H1 (cell line): ENCODE measurements at regions not wholly inside any gene's neighbourhood (a gene's known extent, or its start where the extent isn't known, plus 50 kb on each side); places are given as distances from the start of the nearest gene placed in this dataset.

ENCODE experiments used
- CTCF ChIA-PET: fragments of 300-600 bp; sonication (Branson Sonifier 250); formaldehyde crosslinking; loops from one replicate; lab custom pipeline; 2021; ENCODE audit not compliant: partially characterized antibody; lab: Charles Lee
- POLR2A ChIA-PET: fragments of 300-600 bp; sonication (Branson Sonifier 250); formaldehyde crosslinking; loops from one replicate; lab custom pipeline; 2021; ENCODE audit warnings: inconsistent platforms; ENCODE audit not compliant: partially characterized antibody; lab: Charles Lee
- DNase-seq, 2 experiments: peaks; one replicate each; pipeline versions ENCODE4 v3.0.0 to v3.0.0-alpha.2; 2010 to 2022; ENCODE audit warnings: low spot score in 2 of 2, low read depth in 1 of 2, mixed read lengths in 1 of 2
- FAIRE-seq: peaks from 2 replicates; lab custom pipeline; 2011; peaks lifted over from hg19 to GRCh38; lab: Jason Lieb, UNC
- H2AFZ ChIP-seq: 2 replicates; pipeline ENCODE4 v1.8.1; 2012; ENCODE audit warnings: low read length, inconsistent platforms
- H2AK5ac ChIP-seq: 2 replicates; pipeline ENCODE4 v1.6.1; 2013; ENCODE audit warnings: low read depth, low read length
- H2BK120ac ChIP-seq: replicated peaks from 2 replicates; pipeline ENCODE3; 2013; ENCODE audit warnings: low read depth, low read length, inconsistent platforms
- H2BK12ac ChIP-seq: 2 replicates; pipeline ENCODE4 v1.6.1; 2013; ENCODE audit warnings: low read depth, low read length
- H2BK15ac ChIP-seq: 2 replicates; pipeline ENCODE4 v1.6.1; 2013; ENCODE audit warnings: low read length
- H2BK20ac ChIP-seq: 2 replicates; pipeline ENCODE4 v1.6.1; 2013; ENCODE audit warnings: low read length
- H2BK5ac ChIP-seq: 2 replicates; pipeline ENCODE4 v1.6.1; 2013; ENCODE audit warnings: low read depth, low read length
- H3K14ac ChIP-seq: 2 replicates; pipeline ENCODE4 v1.6.1; 2013; ENCODE audit warnings: inconsistent platforms; ENCODE audit not compliant: insufficient read length
- H3K18ac ChIP-seq: 2 replicates; pipeline ENCODE4 v1.6.1; 2013; ENCODE audit warnings: low read length; ENCODE audit errors: extremely low read depth
- H3K23ac ChIP-seq: 2 replicates; pipeline ENCODE4 v1.6.1; 2013; ENCODE audit warnings: inconsistent platforms; ENCODE audit not compliant: insufficient read length
- H3K23me2 ChIP-seq: 2 replicates; pipeline ENCODE4 v1.6.1; 2013; ENCODE audit warnings: low read depth, low read length
- H3K27ac ChIP-seq: 2 replicates; pipeline ENCODE4 v1.6.1; 2011; ENCODE audit warnings: low read depth, low read length, inconsistent platforms
- H3K27me3 ChIP-seq, 4 experiments: replicated peaks in 1 of 4; 1 replicate in 1 of 4; 2 replicates in 3 of 4; pipeline versions ENCODE4 v1.6.1 to v1.8.1; 2011 to 2013; ENCODE audit warnings: low read length in 3 of 4, mild to moderate bottlenecking in 3 of 4, inconsistent platforms in 2 of 4, mixed read lengths in 2 of 4, moderate library complexity in 1 of 4; ENCODE audit not compliant: control insufficient read depth in 3 of 4, insufficient read depth in 3 of 4; ENCODE audit errors: extremely low read depth in 1 of 4
- H3K36me3 ChIP-seq, 4 experiments: 2 replicates each; pipeline versions ENCODE4 v1.6.1 to v1.8.1; 2011 to 2013; ENCODE audit warnings: mild to moderate bottlenecking in 4 of 4, low read length in 3 of 4, moderate library complexity in 2 of 4, control low read depth in 1 of 4, inconsistent platforms in 1 of 4; ENCODE audit not compliant: insufficient read depth in 4 of 4, control insufficient read depth in 2 of 4
- H3K4ac ChIP-seq: replicated peaks from 2 replicates; pipeline ENCODE3; 2013; ENCODE audit warnings: low read length, low read depth, mixed read lengths, inconsistent platforms; ENCODE audit not compliant: insufficient read length
- H3K4me1 ChIP-seq, 4 experiments: replicated peaks in 1 of 4; 1 replicate in 1 of 4; 2 replicates in 3 of 4; pipeline versions ENCODE4 v1.6.1 to v1.8.1; 2011 to 2013; ENCODE audit warnings: low read length in 3 of 4, inconsistent platforms in 2 of 4, mixed read lengths in 1 of 4; ENCODE audit not compliant: insufficient read depth in 4 of 4, control insufficient read depth in 3 of 4
- H3K4me2 ChIP-seq, 2 experiments: 2 replicates each; pipeline versions ENCODE4 v1.6.1 to v1.8.1; 2011 to 2013; ENCODE audit warnings: low read depth in 2 of 2, low read length in 2 of 2, control low read depth in 1 of 2, inconsistent platforms in 1 of 2, mild to moderate bottlenecking in 1 of 2; ENCODE audit not compliant: insufficient read depth in 1 of 2
- H3K4me3 ChIP-seq, 4 experiments: fragments of 200-600, 300-600 bp in 1 of 4; sonication (generic), shearing (Covaris generic), sonication (Bioruptor Twin) in 1 of 4; 2 replicates each; pipeline versions ENCODE4 v1.5.1 to v1.8.1; 2011 to 2016; ENCODE audit warnings: low read length in 4 of 4, low read depth in 3 of 4, control low read depth in 2 of 4, inconsistent platforms in 2 of 4, mild to moderate bottlenecking in 2 of 4, mixed read lengths in 1 of 4, moderate library complexity in 1 of 4; ENCODE audit not compliant: insufficient read depth in 2 of 4; ENCODE audit errors: extremely low read depth in 1 of 4
- H3K56ac ChIP-seq: replicated peaks from 2 replicates; pipeline ENCODE3; 2013; ENCODE audit warnings: low read depth, mild to moderate bottlenecking, mixed read lengths, low read length, inconsistent platforms; ENCODE audit not compliant: insufficient read length
- H3K79me1 ChIP-seq: 2 replicates; pipeline ENCODE4 v1.6.1; 2013; ENCODE audit warnings: low read depth, low read length, control low read depth
- H3K79me2 ChIP-seq, 2 experiments: 2 replicates each; pipeline versions ENCODE4 v1.6.1 to v1.8.1; 2012 to 2013; ENCODE audit warnings: low read length in 2 of 2, mild to moderate bottlenecking in 2 of 2, inconsistent platforms in 1 of 2; ENCODE audit not compliant: insufficient read depth in 2 of 2, control insufficient read depth in 1 of 2
- H3K9ac ChIP-seq, 4 experiments: replicated peaks in 1 of 4; 1 replicate in 1 of 4; 2 replicates in 3 of 4; pipeline versions ENCODE4 v1.6.1 to v1.8.1; 2011 to 2013; ENCODE audit warnings: low read depth in 3 of 4, low read length in 3 of 4, control low read depth in 2 of 4, mild to moderate bottlenecking in 2 of 4, moderate library complexity in 2 of 4, inconsistent platforms in 1 of 4; ENCODE audit errors: extremely low read depth in 1 of 4
- H3K9me3 ChIP-seq, 2 experiments: 2 replicates each; pipeline versions ENCODE4 v1.6.1 to v1.8.1; 2012 to 2013; ENCODE audit warnings: mild to moderate bottlenecking in 2 of 2, moderate library complexity in 2 of 2, control low read depth in 1 of 2, inconsistent platforms in 1 of 2, low read depth in 1 of 2, low read length in 1 of 2, mixed read lengths in 1 of 2; ENCODE audit not compliant: insufficient read depth in 2 of 2
- H4K20me1 ChIP-seq, 2 experiments: replicated peaks in 1 of 2; 2 replicates each; pipeline versions ENCODE3 to v1.8.1; 2011 to 2013; ENCODE audit warnings: inconsistent platforms in 2 of 2, low read length in 2 of 2, mild to moderate bottlenecking in 1 of 2; ENCODE audit not compliant: insufficient read depth in 2 of 2, control insufficient read depth in 1 of 2
- H4K5ac ChIP-seq: 2 replicates; pipeline ENCODE4 v1.6.1; 2013; ENCODE audit warnings: low read length, low read depth, mixed read lengths, inconsistent platforms; ENCODE audit not compliant: insufficient read length
- H4K8ac ChIP-seq: 2 replicates; pipeline ENCODE4 v1.8.0; 2013; ENCODE audit warnings: mild to moderate bottlenecking, moderate library complexity, low read length, inconsistent platforms; ENCODE audit not compliant: insufficient read depth; ENCODE audit errors: extremely low read depth
- H4K91ac ChIP-seq: replicated peaks from 2 replicates; pipeline ENCODE3; 2013; ENCODE audit warnings: low read length, mixed read lengths, inconsistent platforms; ENCODE audit not compliant: insufficient read length
- ASH2L ChIP-seq: fragments of 200-600, 300-600 bp; sonication (generic); IDR thresholded peaks from one replicate; pipeline ENCODE4 v1.7.1; 2017; ENCODE audit warnings: low read length
- BRCA1 ChIP-seq: IDR thresholded peaks from 2 replicates; pipeline ENCODE4 v1.6.1; 2012; ENCODE audit warnings: low read depth, low read length, improper control_type of control experiment
- EGR1 ChIP-seq: IDR thresholded peaks from 2 replicates; pipeline ENCODE4 v1.6.1; 2011; ENCODE audit warnings: low read depth, low read length, borderline replicate concordance
- EZH2 ChIP-seq: fragments of 200-600 bp; sonication (generic); IDR thresholded peaks from 2 replicates; pipeline ENCODE4 v1.7.1; 2012; ENCODE audit warnings: low read depth, mild to moderate bottlenecking, moderate library complexity, low read length, inconsistent platforms; ENCODE audit not compliant: severe bottlenecking
- JUN ChIP-seq: IDR thresholded peaks from 2 replicates; pipeline ENCODE4 v1.6.1; 2011; ENCODE audit warnings: low read depth, mild to moderate bottlenecking, improper control_type of control experiment, low read length
- KDM4A ChIP-seq: IDR thresholded peaks from one replicate; pipeline ENCODE4 v1.7.1; 2012; ENCODE audit warnings: low read depth, mild to moderate bottlenecking, moderate library complexity, low read length, inconsistent platforms; ENCODE audit not compliant: severe bottlenecking
- SIRT6 ChIP-seq: IDR thresholded peaks from one replicate; pipeline ENCODE4 v1.7.1; 2012; ENCODE audit warnings: low read length, inconsistent platforms
- SP4 ChIP-seq: IDR thresholded peaks from 2 replicates; pipeline ENCODE4 v1.6.1; 2012; ENCODE audit warnings: low read length, inconsistent platforms
- TAF7 ChIP-seq: optimal IDR thresholded peaks from 2 replicates; pipeline ENCODE3; 2011; ENCODE audit warnings: low read depth, mild to moderate bottlenecking, inconsistent platforms, low read length, moderate library complexity, borderline replicate concordance
- WGBS, 2 experiments: shearing (Covaris generic) in 1 of 2; methylation state at CpG; one replicate each; pipeline versions ENCODE4 v1.1.6 to v1.1.7; 2013 to 2015; ENCODE audit warnings: low lambda C conversion rate in 2 of 2, mixed read lengths in 2 of 2, inconsistent platforms in 1 of 2, low coverage in 1 of 2, missing lambda C conversion rate in 1 of 2; ENCODE audit not compliant: insufficient replicate concordance in 2 of 2, insufficient coverage in 1 of 2, insufficient read length in 1 of 2; ENCODE audit errors: extremely low coverage in 1 of 2, missing lambda C conversion rate in 1 of 2; 5-methylcytosine and 5-hydroxymethylcytosine counted together

DNA sequence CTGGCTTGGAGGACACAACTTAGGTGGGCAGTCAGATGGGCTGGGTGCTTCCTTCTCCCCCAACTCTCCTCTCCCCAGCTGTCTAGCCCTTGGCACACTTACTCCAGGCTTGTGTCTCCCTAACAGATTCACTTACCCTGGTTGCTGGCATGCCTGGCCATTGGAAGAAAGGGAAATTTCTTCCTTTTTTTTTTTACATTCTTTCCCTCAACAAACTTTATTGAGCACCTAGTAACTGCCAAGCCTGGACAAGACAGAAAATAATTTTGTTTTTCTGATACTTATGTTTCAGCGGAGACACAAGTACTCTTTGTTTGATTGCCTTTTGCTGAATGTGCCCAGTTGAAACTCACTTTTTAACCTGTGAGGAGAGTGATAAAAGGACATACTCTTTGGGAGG is 144.3 kb upstream of the KCNJ6 start:
- Histone ChIP-seq H2BK120ac (no peak overlapping the region), H3K36me3 (no peaks in the 10 kb centered on the region), H4K20me1 (no peaks in the 10 kb centered on the region), H3K4me3 (no peak overlapping the region), H3K4me2 (no peak overlapping the region), H3K9me3 (no peaks in the 10 kb centered on the region; a peak in 1 of 4 replicates), H2BK15ac (no peak overlapping the region), H3K79me1 (no peaks in the 10 kb centered on the region), H3K9ac (no peak overlapping the region), H4K5ac (no peak overlapping the region), H3K56ac (no peak overlapping the region), H3K14ac (no peak overlapping the region), H3K27me3 (no peaks in the 10 kb centered on the region; a peak in 3 of 7 replicates), H3K23ac (no peak overlapping the region), H3K18ac (no peak overlapping the region), H2BK12ac (no peak overlapping the region), H3K4ac (no peak overlapping the region), H2AFZ (no peak overlapping the region), H3K27ac (no peak overlapping the region), H2BK20ac (no peak overlapping the region), H3K79me2 (no peaks in the 10 kb centered on the region), H4K91ac (no peak overlapping the region), H2AK5ac (no peak overlapping the region), H3K23me2 (peaks cover 5% of the 10 kb centered on the region; the same call in 1 of the 2 replicates), H3K4me1 (no peaks in the 10 kb centered on the region), H2BK5ac (no peak overlapping the region), H4K8ac (no peak overlapping the region)
- POLR2A ChIA-PET, result no interaction called here
- DNase-seq (no peak), FAIRE-seq (no peak)
- CTCF ChIA-PET, result no interaction called here
- TF ChIP-seq JUN (no peak), EGR1 (no peak), SP4 (no peak), ASH2L (no peak), EZH2 (no peak), BRCA1 (no peak), KDM4A (no peak), TAF7 (no peak), SIRT6 (no peak)
- 94% methylated on average over 1 of the region's 1 CpG; no CpG with 5 or more reads in 1 of the 2 experiments for WGBS, 2 experiments
